Liver (tissue), 8 donors: ENCODE measurements at regions not wholly inside any gene's neighbourhood (a gene's known extent, or its start where the extent isn't known, plus 50 kb on each side); places are given as distances from the start of the nearest gene placed in this dataset.
A peak's percentile ranks its signal among the peaks of the same experiment; 100 is the strongest.

Source experiments
- DNase-seq: peaks from one replicate; pipeline ENCODE4 v3.0.0-alpha.2; 2017; ENCODE audit warnings: low spot score
- H3K27ac ChIP-seq, 2 donors: one replicate each; pipeline ENCODE4 v1.7.0; 2013; ENCODE audit warnings: inconsistent platforms in 2 of 2, low read length in 2 of 2, control low read depth in 1 of 2, low read depth in 1 of 2, mild to moderate bottlenecking in 1 of 2
- H3K27me3 ChIP-seq, 4 donors: one replicate each; pipeline versions ENCODE4 v1.6.1 to v1.7.0; 2013; ENCODE audit warnings: low read length in 3 of 4, inconsistent platforms in 1 of 4, mild to moderate bottlenecking in 1 of 4, moderate library complexity in 1 of 4; ENCODE audit not compliant: control insufficient read depth in 4 of 4, insufficient read depth in 4 of 4
- H3K36me3 ChIP-seq, 4 donors: one replicate each; pipeline versions ENCODE4 v1.6.1 to v1.7.0; 2013; ENCODE audit warnings: low read length in 3 of 4, mild to moderate bottlenecking in 3 of 4, low read depth in 1 of 4, moderate library complexity in 1 of 4; ENCODE audit not compliant: control insufficient read depth in 4 of 4, insufficient read depth in 3 of 4
- H3K4me1 ChIP-seq, 4 donors: one replicate each; pipeline versions ENCODE4 v1.6.1 to v1.7.0; 2013; ENCODE audit warnings: low read length in 3 of 4, mild to moderate bottlenecking in 3 of 4, moderate library complexity in 1 of 4; ENCODE audit not compliant: control insufficient read depth in 4 of 4, insufficient read depth in 4 of 4
- H3K4me3 ChIP-seq, 3 donors: one replicate each; pipeline versions ENCODE4 v1.6.1 to v1.7.0; 2013; ENCODE audit warnings: low read length in 3 of 3, control low read depth in 1 of 3, low read depth in 1 of 3, mild to moderate bottlenecking in 1 of 3
- H3K9ac ChIP-seq, 2 donors: one replicate each; pipeline ENCODE4 v1.7.0; 2013; ENCODE audit warnings: low read length in 2 of 2, mild to moderate bottlenecking in 2 of 2, moderate library complexity in 2 of 2, control low read depth in 1 of 2, low read depth in 1 of 2
- H3K9me3 ChIP-seq, 4 donors: one replicate each; pipeline versions ENCODE4 v1.6.1 to v1.7.0; 2013; ENCODE audit warnings: low read length in 3 of 4; ENCODE audit not compliant: control insufficient read depth in 4 of 4
- EGR1 ChIP-seq, 2 donors: IDR thresholded peaks; 2 replicates each; pipeline ENCODE4 v1.6.1; 2016 to 2018; ENCODE audit warnings: antibody characterized with exemption in 2 of 2, low read depth in 2 of 2
- FOXA2 ChIP-seq: IDR thresholded peaks from 2 replicates; pipeline ENCODE4 v1.6.1; 2016; ENCODE audit warnings: antibody characterized with exemption
- GABPA ChIP-seq, 2 donors: IDR thresholded peaks in 1 of 2; conservative IDR thresholded peaks in 1 of 2; 2 replicates each; pipeline ENCODE4 v1.6.1; 2016; ENCODE audit warnings: antibody characterized with exemption in 2 of 2, mild to moderate bottlenecking in 1 of 2, moderate library complexity in 1 of 2
- HNF4A ChIP-seq, 2 donors: conservative IDR thresholded peaks; 2 replicates each; pipeline ENCODE4 v1.6.1; 2016; ENCODE audit warnings: antibody characterized with exemption in 2 of 2, mild to moderate bottlenecking in 2 of 2
- HNF4G ChIP-seq: IDR thresholded peaks from 2 replicates; pipeline ENCODE4 v1.6.1; 2016; ENCODE audit warnings: antibody characterized with exemption
- JUND ChIP-seq, 2 donors: IDR thresholded peaks; 2 replicates each; pipeline ENCODE4 v1.6.1; 2016; ENCODE audit warnings: antibody characterized with exemption in 2 of 2
- NR2F2 ChIP-seq: IDR thresholded peaks from 2 replicates; pipeline ENCODE4 v1.6.1; 2016; ENCODE audit warnings: antibody characterized with exemption
- SP1 ChIP-seq: IDR thresholded peaks from 2 replicates; pipeline ENCODE4 v1.6.1; 2018; ENCODE audit warnings: antibody characterized with exemption, mild to moderate bottlenecking
- TAF1 ChIP-seq: conservative IDR thresholded peaks from 2 replicates; pipeline ENCODE4 v1.6.1; 2016; ENCODE audit warnings: antibody characterized with exemption, mild to moderate bottlenecking
- WGBS: extraction: QIAGEN DNeasy Blood & Tissue Kit; methylation state at CpG from one replicate; pipeline ENCODE4 v1.1.7; 2013; 5-methylcytosine and 5-hydroxymethylcytosine counted together
- TF ChIP-seq, protein P1 (sequence below): fragments of 150-350 bp; IDR thresholded peaks from 2 replicates; pipeline ENCODE4 v1.5.1; 2017; ENCODE audit warnings: improper control_type of control experiment, low read depth, low read length; ENCODE audit not compliant: missing input control
- TF ChIP-seq, protein P2 (sequence below): IDR thresholded peaks from 2 replicates; pipeline ENCODE4 v1.6.1; 2016; ENCODE audit warnings: antibody characterized with exemption, mild to moderate bottlenecking
- TF ChIP-seq, protein P3 (sequence below): IDR thresholded peaks from 2 replicates; pipeline ENCODE4 v1.6.1; 2016; ENCODE audit warnings: antibody characterized with exemption
- donor health status: healthy.
- donor health status: healthy.
- donor health status: healthy.
- donor health status: healthy.
- donor health status: healthy.

DNA sequence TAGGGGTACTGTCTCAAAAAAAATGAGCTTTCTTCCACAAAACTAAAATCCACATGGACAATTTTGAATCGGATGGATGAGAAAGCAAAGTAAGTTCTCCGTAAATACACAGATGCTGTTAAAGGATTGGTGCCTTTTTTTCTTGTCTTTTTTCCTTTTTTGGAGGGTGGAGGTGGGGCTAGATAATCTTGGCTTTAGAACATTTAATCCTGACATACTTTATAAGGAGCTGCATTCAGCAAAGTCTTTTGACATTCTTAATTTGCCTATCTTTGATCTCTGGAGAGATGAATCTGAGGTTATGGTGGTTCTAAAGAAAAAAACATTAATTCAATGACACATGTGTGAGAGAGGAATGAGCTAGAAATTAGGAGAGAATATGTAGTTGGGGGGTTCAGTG is 312.3 kb upstream of the KCNJ16 start:
- H3K27me3 ChIP-seq = no peaks in the 10 kb centered on the region
- H3K36me3 ChIP-seq = no peaks in the 10 kb centered on the region
- no peak for TF ChIP-seq EGR1 (IDR thresholded peaks at IDR 0.05; ENCODE audit: low read depth in 2 of 2)
- TF ChIP-seq, protein P1, sequence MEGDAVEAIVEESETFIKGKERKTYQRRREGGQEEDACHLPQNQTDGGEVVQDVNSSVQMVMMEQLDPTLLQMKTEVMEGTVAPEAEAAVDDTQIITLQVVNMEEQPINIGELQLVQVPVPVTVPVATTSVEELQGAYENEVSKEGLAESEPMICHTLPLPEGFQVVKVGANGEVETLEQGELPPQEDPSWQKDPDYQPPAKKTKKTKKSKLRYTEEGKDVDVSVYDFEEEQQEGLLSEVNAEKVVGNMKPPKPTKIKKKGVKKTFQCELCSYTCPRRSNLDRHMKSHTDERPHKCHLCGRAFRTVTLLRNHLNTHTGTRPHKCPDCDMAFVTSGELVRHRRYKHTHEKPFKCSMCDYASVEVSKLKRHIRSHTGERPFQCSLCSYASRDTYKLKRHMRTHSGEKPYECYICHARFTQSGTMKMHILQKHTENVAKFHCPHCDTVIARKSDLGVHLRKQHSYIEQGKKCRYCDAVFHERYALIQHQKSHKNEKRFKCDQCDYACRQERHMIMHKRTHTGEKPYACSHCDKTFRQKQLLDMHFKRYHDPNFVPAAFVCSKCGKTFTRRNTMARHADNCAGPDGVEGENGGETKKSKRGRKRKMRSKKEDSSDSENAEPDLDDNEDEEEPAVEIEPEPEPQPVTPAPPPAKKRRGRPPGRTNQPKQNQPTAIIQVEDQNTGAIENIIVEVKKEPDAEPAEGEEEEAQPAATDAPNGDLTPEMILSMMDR = no peak
- no peak for TF ChIP-seq SP1
- TF ChIP-seq, protein P2, sequence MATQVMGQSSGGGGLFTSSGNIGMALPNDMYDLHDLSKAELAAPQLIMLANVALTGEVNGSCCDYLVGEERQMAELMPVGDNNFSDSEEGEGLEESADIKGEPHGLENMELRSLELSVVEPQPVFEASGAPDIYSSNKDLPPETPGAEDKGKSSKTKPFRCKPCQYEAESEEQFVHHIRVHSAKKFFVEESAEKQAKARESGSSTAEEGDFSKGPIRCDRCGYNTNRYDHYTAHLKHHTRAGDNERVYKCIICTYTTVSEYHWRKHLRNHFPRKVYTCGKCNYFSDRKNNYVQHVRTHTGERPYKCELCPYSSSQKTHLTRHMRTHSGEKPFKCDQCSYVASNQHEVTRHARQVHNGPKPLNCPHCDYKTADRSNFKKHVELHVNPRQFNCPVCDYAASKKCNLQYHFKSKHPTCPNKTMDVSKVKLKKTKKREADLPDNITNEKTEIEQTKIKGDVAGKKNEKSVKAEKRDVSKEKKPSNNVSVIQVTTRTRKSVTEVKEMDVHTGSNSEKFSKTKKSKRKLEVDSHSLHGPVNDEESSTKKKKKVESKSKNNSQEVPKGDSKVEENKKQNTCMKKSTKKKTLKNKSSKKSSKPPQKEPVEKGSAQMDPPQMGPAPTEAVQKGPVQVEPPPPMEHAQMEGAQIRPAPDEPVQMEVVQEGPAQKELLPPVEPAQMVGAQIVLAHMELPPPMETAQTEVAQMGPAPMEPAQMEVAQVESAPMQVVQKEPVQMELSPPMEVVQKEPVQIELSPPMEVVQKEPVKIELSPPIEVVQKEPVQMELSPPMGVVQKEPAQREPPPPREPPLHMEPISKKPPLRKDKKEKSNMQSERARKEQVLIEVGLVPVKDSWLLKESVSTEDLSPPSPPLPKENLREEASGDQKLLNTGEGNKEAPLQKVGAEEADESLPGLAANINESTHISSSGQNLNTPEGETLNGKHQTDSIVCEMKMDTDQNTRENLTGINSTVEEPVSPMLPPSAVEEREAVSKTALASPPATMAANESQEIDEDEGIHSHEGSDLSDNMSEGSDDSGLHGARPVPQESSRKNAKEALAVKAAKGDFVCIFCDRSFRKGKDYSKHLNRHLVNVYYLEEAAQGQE = no peak
- TF ChIP-seq TAF1 = no peak
- TF ChIP-seq NR2F2 = no peak
- TF ChIP-seq HNF4G = no peak
- TF ChIP-seq HNF4A (conservative IDR thresholded peaks at IDR 0.05) = no peak
- TF ChIP-seq GABPA (IDR thresholded peaks at IDR 0.05 in 1 of 2, conservative IDR thresholded peaks at IDR 0.05 in 1 of 2) = no peak
- no peak for TF ChIP-seq FOXA2
- TF ChIP-seq, protein P3, sequence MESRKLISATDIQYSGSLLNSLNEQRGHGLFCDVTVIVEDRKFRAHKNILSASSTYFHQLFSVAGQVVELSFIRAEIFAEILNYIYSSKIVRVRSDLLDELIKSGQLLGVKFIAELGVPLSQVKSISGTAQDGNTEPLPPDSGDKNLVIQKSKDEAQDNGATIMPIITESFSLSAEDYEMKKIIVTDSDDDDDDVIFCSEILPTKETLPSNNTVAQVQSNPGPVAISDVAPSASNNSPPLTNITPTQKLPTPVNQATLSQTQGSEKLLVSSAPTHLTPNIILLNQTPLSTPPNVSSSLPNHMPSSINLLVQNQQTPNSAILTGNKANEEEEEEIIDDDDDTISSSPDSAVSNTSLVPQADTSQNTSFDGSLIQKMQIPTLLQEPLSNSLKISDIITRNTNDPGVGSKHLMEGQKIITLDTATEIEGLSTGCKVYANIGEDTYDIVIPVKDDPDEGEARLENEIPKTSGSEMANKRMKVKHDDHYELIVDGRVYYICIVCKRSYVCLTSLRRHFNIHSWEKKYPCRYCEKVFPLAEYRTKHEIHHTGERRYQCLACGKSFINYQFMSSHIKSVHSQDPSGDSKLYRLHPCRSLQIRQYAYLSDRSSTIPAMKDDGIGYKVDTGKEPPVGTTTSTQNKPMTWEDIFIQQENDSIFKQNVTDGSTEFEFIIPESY = no peak
- H3K9ac ChIP-seq = no peak overlapping the region
- no peak for DNase-seq
- H3K27ac ChIP-seq = no peak overlapping the region
- no peak overlapping the region for H3K4me3 ChIP-seq
- no peaks in the 10 kb centered on the region for H3K9me3 ChIP-seq
- WGBS = 93% methylated on average over 2 of the region's 2 CpGs
- H3K4me1 ChIP-seq = peaks cover 0 to 2% (median 0%) of the 10 kb centered on the region in 4 donors

DNA sequence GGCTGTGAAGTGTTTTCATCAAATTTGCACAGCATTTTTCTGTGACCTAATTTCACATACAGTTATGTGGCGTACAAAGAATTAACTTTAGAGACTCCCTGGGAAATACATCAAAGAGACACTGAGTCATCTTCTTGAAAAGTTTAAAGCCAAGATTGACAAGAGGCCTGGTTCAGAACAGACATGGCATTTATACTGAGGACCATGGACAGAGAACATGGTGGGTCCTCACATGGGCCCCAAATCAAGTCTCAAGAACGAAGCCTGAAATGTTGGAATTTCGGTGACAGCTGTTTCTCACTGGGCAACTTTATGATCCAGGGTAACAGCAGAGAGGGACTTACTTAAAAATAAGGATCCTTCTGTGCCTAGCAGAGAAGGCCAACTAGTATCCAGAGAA is 311.5 kb upstream of the KCNJ16 start:
- Histone ChIP-seq H3K36me3 (no peaks in the 10 kb centered on the region), H3K4me3 (no peak overlapping the region), H3K9ac (no peak overlapping the region), H3K27me3 (no peaks in the 10 kb centered on the region), H3K9me3 (no peaks in the 10 kb centered on the region), H3K27ac (no peak overlapping the region), H3K4me1 (peaks cover 0 to 2% (median 0%) of the 10 kb centered on the region in 4 donors)
- TF ChIP-seq, protein P2 = peak; percentile 94
- TF ChIP-seq JUND (IDR thresholded peaks at IDR 0.05) = no peak
- WGBS = 93% methylated on average over 3 of the region's 3 CpGs
- DNase-seq = no peak
